IMR-90 (cell line): ENCODE measurements at regions not wholly inside any gene's neighbourhood (a gene's known extent, or its start where the extent isn't known, plus 50 kb on each side); places are given as distances from the start of the nearest gene placed in this dataset.
A peak's percentile ranks its signal among the peaks of the same experiment; 100 is the strongest.

Experiments used
- ATAC-seq: fragments of 200-7000 bp; cut with Tn5 transposase; 2 replicates; pipeline ENCODE4 v1.9.1; 2020; ENCODE audit warnings: low read depth, mild to moderate bottlenecking, moderate library complexity
- BruUV-seq: library from RNA; stranded (reverse); fragments of 400-500 nt; replicated peaks from 2 replicates; lab custom pipeline; 2021; lab: Mats Ljungman, UMichigan
- CTCF ChIA-PET: fragments of 300-600 bp; formaldehyde crosslinking; extraction: SDS; loops from one replicate; lab custom pipeline; 2021; ENCODE audit warnings: antibody characterized with exemption; lab: Yijun Ruan, JAX
- POLR2A ChIA-PET: fragments of 300-600 bp; sonication (Branson Sonifier 250); formaldehyde crosslinking; loops from one replicate; lab custom pipeline; 2022; ENCODE audit warnings: antibody characterized with exemption; ENCODE audit not compliant: unreplicated experiment; lab: Charles Lee
- DNase-seq: peaks from one replicate; pipeline ENCODE4 v3.0.0; 2013
- H2AFZ ChIP-seq: replicated peaks from 2 replicates; pipeline ENCODE3; 2013; ENCODE audit warnings: low read length, mild to moderate bottlenecking; ENCODE audit not compliant: poor library complexity
- H2AK5ac ChIP-seq: 2 replicates; pipeline ENCODE4 v1.6.1; 2013; ENCODE audit warnings: low read depth, low read length, inconsistent platforms
- H2AK9ac ChIP-seq: replicated peaks from 2 replicates; pipeline ENCODE3; 2013; ENCODE audit warnings: mild to moderate bottlenecking, low read depth, low read length, moderate library complexity; ENCODE audit not compliant: poor library complexity
- H2BK120ac ChIP-seq: 2 replicates; pipeline ENCODE4 v1.6.1; 2013; ENCODE audit warnings: low read depth, low read length, inconsistent platforms
- H2BK15ac ChIP-seq: 3 replicates; pipeline ENCODE4 v1.6.1; 2013; ENCODE audit warnings: low read depth, low read length, inconsistent platforms
- H2BK20ac ChIP-seq: 2 replicates; pipeline ENCODE4 v1.6.1; 2013; ENCODE audit warnings: low read depth, mild to moderate bottlenecking, inconsistent platforms, low read length, moderate library complexity
- H2BK5ac ChIP-seq: 2 replicates; pipeline ENCODE4 v1.6.1; 2013; ENCODE audit warnings: mild to moderate bottlenecking, low read depth, low read length, inconsistent platforms; ENCODE audit not compliant: poor library complexity, severe bottlenecking
- H3K14ac ChIP-seq: replicated peaks from 2 replicates; pipeline ENCODE4 v1.6.1; 2013; ENCODE audit warnings: low read depth, low read length, inconsistent platforms
- H3K18ac ChIP-seq: 2 replicates; pipeline ENCODE4 v1.6.1; 2013; ENCODE audit warnings: low read depth, low read length, control low read depth
- H3K23ac ChIP-seq: 2 replicates; pipeline ENCODE4 v1.6.1; 2013; ENCODE audit warnings: low read depth, low read length, inconsistent platforms
- H3K27ac ChIP-seq: 2 replicates; pipeline ENCODE4 v1.5.1; 2013; ENCODE audit warnings: mild to moderate bottlenecking, control low read depth, low read length; ENCODE audit not compliant: insufficient read depth
- H3K27me3 ChIP-seq: 2 replicates; pipeline ENCODE4 v1.6.1; 2013; ENCODE audit warnings: low read length; ENCODE audit not compliant: control insufficient read depth, insufficient read depth
- H3K36me3 ChIP-seq: 2 replicates; pipeline ENCODE4 v1.6.1; 2013; ENCODE audit warnings: low read length, mixed read lengths; ENCODE audit not compliant: control insufficient read depth, insufficient read depth
- H3K4ac ChIP-seq: 2 replicates; pipeline ENCODE4 v1.6.1; 2013; ENCODE audit warnings: low read depth, low read length, inconsistent platforms
- H3K4me1 ChIP-seq: 2 replicates; pipeline ENCODE4 v1.6.1; 2013; ENCODE audit warnings: low read length, mixed read lengths; ENCODE audit not compliant: control insufficient read depth, insufficient read depth
- H3K4me2 ChIP-seq: 2 replicates; pipeline ENCODE4 v1.6.1; 2013; ENCODE audit warnings: low read depth, mild to moderate bottlenecking, control low read depth, low read length, moderate library complexity
- H3K4me3 ChIP-seq: 2 replicates; pipeline ENCODE4 v1.5.1; 2013; ENCODE audit warnings: low read depth, mild to moderate bottlenecking, control low read depth, low read length, moderate library complexity; ENCODE audit not compliant: insufficient read depth
- H3K56ac ChIP-seq: 2 replicates; pipeline ENCODE4 v1.6.1; 2013; ENCODE audit warnings: low read length, inconsistent platforms; ENCODE audit not compliant: insufficient read depth; ENCODE audit errors: extremely low read depth
- H3K79me1 ChIP-seq, 2 experiments: 2 replicates each; pipeline ENCODE4 v1.6.1; 2013; ENCODE audit warnings: low read length in 2 of 2, inconsistent platforms in 1 of 2, low read depth in 1 of 2
- H3K9ac ChIP-seq: 2 replicates; pipeline ENCODE4 v1.6.1; 2013; ENCODE audit warnings: low read depth, low read length, control low read depth
- H3K9me1 ChIP-seq: 2 replicates; pipeline ENCODE4 v1.6.1; 2013; ENCODE audit warnings: low read length, inconsistent platforms; ENCODE audit not compliant: insufficient read depth
- H3K9me3 ChIP-seq: 2 replicates; pipeline ENCODE4 v1.6.1; 2013; ENCODE audit warnings: low read length; ENCODE audit not compliant: control insufficient read depth, insufficient read depth
- H4K20me1 ChIP-seq: 2 replicates; pipeline ENCODE4 v1.6.1; 2013; ENCODE audit warnings: low read length, inconsistent platforms; ENCODE audit not compliant: insufficient read depth
- H4K5ac ChIP-seq: 2 replicates; pipeline ENCODE4 v1.6.1; 2013; ENCODE audit warnings: mild to moderate bottlenecking, low read depth, low read length, control low read depth
- H4K8ac ChIP-seq, 2 experiments: 2 replicates each; pipeline ENCODE4 v1.6.1; 2013; ENCODE audit warnings: low read depth in 2 of 2, low read length in 2 of 2, control low read depth in 1 of 2, inconsistent platforms in 1 of 2
- H4K91ac ChIP-seq: 2 replicates; pipeline ENCODE4 v1.6.1; 2013; ENCODE audit warnings: low read depth, low read length, inconsistent platforms; ENCODE audit not compliant: insufficient read depth
- CHD1 ChIP-seq: IDR thresholded peaks from 2 replicates; pipeline ENCODE4 v1.6.1; 2012; ENCODE audit warnings: low read depth, low read length, improper control_type of control experiment
- NFE2L2 ChIP-seq: fragments of 150-350 bp; IDR thresholded peaks from 2 replicates; pipeline ENCODE4 v1.6.1; 2016; ENCODE audit warnings: low read depth, mild to moderate bottlenecking, low read length
- WGBS, 2 experiments: methylation state at CpG; one replicate each; pipeline versions ENCODE4 v1.1.5 to v1.1.7; 2013; ENCODE audit warnings: missing lambda C conversion rate in 2 of 2; ENCODE audit not compliant: insufficient read length in 1 of 2; ENCODE audit errors: extremely low coverage in 2 of 2; 5-methylcytosine and 5-hydroxymethylcytosine counted together
- dilution Hi-C: fragments of 300-500 bp; cut with HindIII; formaldehyde crosslinking; loops from one replicate; pipeline ENCODE4 v1.14.3; 2018; ENCODE audit warnings: low sequenced_read_pairs; ENCODE audit not compliant: unreplicated experiment
- in situ Hi-C: fragments of 300-500 bp; cut with MboI; formaldehyde crosslinking; loops from 3 replicates; pipeline ENCODE4 v1.14.3; 2019; ENCODE audit warnings: low sequenced_read_pairs, inconsistent platforms, mixed read lengths
- intact Hi-C: fragments of 100-400 bp; cut with micrococcal nuclease; formaldehyde crosslinking; loops from 2 replicates; pipeline ENCODE4 v1.10.0; 2022

- ChIA-PET POLR2A (no interaction called here), CTCF (no interaction called here)
- Histone ChIP-seq H3K23ac (no peak overlapping the region; the same call in 1 of the 2 replicates), H4K20me1 (no peaks in the 10 kb centered on the region), H2AK5ac (peak overlapping the region; percentile 35; the same call in 1 of the 2 replicates), H3K4me1 (peaks cover 11% of the 10 kb centered on the region; the same call in 1 of the 2 replicates), H4K91ac (0 out of 2 replicates have a peak overlapping the region, but pooled peaks have one; percentile 35), H3K9ac (no peak overlapping the region), H2BK5ac (peak overlapping the region; percentile 22), H3K27ac (peak overlapping the region; percentile 63; the same call in 1 of the 2 replicates), H2AK9ac (no peak overlapping the region), H3K56ac (no peak overlapping the region), H3K27me3 (peaks cover 2% of the 10 kb centered on the region; the same call in 1 of the 2 replicates), H3K4me3 (no peak overlapping the region), H3K4me2 (no peak overlapping the region), H3K18ac (peak overlapping the region; percentile 63), H4K8ac (no peak overlapping the region), H3K9me1 (no peaks in the 10 kb centered on the region; the same call in 1 of the 2 replicates), H4K5ac (peak overlapping the region; percentile 64), H3K4ac (peak overlapping the region; percentile 85), H2BK120ac (peak overlapping the region; percentile 65; the same call in 1 of the 2 replicates), H3K9me3 (no peaks in the 10 kb centered on the region), H2BK20ac (peak overlapping the region; percentile 90), H3K14ac (peak overlapping the region; percentile 45; the same call in 1 of the 2 replicates), H2AFZ (no peak overlapping the region), H2BK15ac (no peak overlapping the region), H3K79me1 (no peaks in the 10 kb centered on the region), H3K36me3 (no peaks in the 10 kb centered on the region)
- no TSS peak for BruUV-seq
- dilution Hi-C loops, result no loop called here
- intact Hi-C loops, result no loop called here
- DNase-seq (no peak), ATAC-seq (no peak)
- in situ Hi-C loops, result no loop called here
- no CpG with 5 or more reads among the region's 2 CpGs for WGBS, 2 experiments
- TF ChIP-seq NFE2L2 (peak; percentile 54; the same call in 1 of the 2 replicates), CHD1 (no peak)
Observed at GRCh38 chr11:115942011-115942410, 437.8 kb upstream of the CADM1 start.
